GM12891 (cell line): ENCODE measurements at regions not wholly inside any gene's neighbourhood (a gene's known extent, or its start where the extent isn't known, plus 50 kb on each side); places are given as distances from the start of the nearest gene placed in this dataset.
"Not testable (repeated sequence)": the region's sequence is repeated elsewhere in the genome, so short reads cannot be mapped to it uniquely, and the experiment has no call there.

ENCODE experiments used
- DNase-seq: peaks from one replicate; pipeline ENCODE4 v3.0.0; 2011; ENCODE audit warnings: low spot score; ENCODE audit not compliant: insufficient read length
- FAIRE-seq: peaks from 2 replicates; lab custom pipeline; 2011; peaks lifted over from hg19 to GRCh38; lab: Jason Lieb, UNC
- PAX5 ChIP-seq: IDR thresholded peaks from 2 replicates; pipeline ENCODE4 v1.6.1; 2011; ENCODE audit warnings: low read length, moderate library complexity, mild to moderate bottlenecking; ENCODE audit not compliant: insufficient read depth, severe bottlenecking
- POLR2A ChIP-seq: IDR thresholded peaks from 2 replicates; pipeline ENCODE4 v1.6.1; 2011; ENCODE audit warnings: low read depth, low read length, control low read depth
- POLR2AphosphoS5 ChIP-seq: IDR thresholded peaks from 2 replicates; pipeline ENCODE4 v1.6.1; 2011; ENCODE audit warnings: low read depth, low read length, control low read depth
- POU2F2 ChIP-seq: IDR thresholded peaks from 2 replicates; pipeline ENCODE4 v1.6.1; 2011; ENCODE audit warnings: low read depth, mild to moderate bottlenecking, control low read depth, low read length, moderate library complexity
- SPI1 ChIP-seq: IDR thresholded peaks from 2 replicates; pipeline ENCODE4 v1.6.1; 2011; ENCODE audit warnings: low read depth, low read length, control low read depth
- TAF1 ChIP-seq: IDR thresholded peaks from 2 replicates; pipeline ENCODE4 v1.6.1; 2011; ENCODE audit warnings: low read depth, low read length, control low read depth

DNA sequence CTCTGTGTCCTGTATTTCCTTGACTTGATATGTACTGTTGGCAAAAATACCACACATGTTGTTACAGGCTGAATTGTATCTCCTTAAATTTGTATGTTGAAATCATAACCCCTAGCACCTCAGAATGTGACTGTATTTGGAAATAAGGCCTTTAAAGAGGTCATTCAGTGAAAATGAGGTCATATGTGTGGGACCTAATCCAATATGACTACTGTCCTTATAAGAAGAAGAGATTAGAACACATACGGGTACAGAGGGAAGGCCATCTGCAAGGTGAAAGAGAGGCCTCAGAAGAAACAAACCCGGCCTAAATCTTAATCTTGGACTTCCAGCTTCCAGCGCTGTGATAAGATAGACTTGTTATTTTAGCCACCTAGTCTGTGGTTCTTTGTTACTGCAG is 202.5 kb downstream of the NUFIP1 start:
- DNase-seq (no peak), FAIRE-seq (no peak)
- TF ChIP-seq POLR2A, result no peak
- TF ChIP-seq SPI1, result no peak
- TF ChIP-seq PAX5, result no peak
- no peak for TF ChIP-seq POLR2AphosphoS5
- TF ChIP-seq TAF1, result no peak
- no peak for TF ChIP-seq POU2F2

DNA sequence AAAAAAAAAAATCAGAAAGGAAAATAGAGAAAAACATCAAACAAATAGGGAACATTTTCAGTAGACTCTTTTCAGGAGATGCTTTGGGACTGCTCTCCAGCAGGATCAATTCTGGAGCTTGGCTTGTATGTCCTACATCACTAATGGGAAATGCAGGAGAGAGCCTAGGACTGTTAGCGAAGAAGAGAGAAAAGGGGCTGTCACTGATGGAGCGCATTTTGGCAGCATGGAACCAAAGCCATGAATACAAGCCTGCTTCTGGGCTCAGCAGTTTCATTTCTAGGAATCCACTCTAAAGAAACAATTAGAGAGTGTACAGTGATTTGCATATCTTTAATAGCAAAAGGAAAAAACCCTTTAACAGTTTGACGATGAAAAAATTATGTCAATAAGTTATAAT is 203.9 kb downstream of the NUFIP1 start:
- DNase-seq (no peak), FAIRE-seq (no peak)
- no peak for TF ChIP-seq POLR2AphosphoS5

DNA sequence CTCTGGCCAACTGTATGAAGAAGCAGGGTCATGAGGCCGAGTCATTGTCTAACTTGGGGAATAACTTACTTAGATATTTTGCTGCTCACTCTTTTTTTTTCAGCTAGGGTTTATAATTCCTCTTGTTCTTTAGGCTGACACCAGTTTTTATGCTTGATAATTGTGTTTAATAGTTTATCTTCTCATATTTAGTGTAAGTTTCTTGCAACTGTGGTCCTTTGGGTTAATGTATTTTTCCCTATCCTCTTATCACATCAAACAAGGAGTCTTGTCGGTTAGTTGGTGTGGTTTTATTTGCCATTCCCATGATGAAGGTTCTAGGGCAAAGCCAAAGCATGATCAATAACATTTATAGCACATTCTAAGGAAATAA is 204.6 kb downstream of the NUFIP1 start:
- no peak for TF ChIP-seq PAX5
- no peak for TF ChIP-seq TAF1
- TF ChIP-seq POLR2AphosphoS5, result no peak
- no peak for TF ChIP-seq POLR2A
- no peak for TF ChIP-seq POU2F2
- TF ChIP-seq SPI1, result no peak
- DNase-seq, result no peak
- FAIRE-seq, result no peak

DNA sequence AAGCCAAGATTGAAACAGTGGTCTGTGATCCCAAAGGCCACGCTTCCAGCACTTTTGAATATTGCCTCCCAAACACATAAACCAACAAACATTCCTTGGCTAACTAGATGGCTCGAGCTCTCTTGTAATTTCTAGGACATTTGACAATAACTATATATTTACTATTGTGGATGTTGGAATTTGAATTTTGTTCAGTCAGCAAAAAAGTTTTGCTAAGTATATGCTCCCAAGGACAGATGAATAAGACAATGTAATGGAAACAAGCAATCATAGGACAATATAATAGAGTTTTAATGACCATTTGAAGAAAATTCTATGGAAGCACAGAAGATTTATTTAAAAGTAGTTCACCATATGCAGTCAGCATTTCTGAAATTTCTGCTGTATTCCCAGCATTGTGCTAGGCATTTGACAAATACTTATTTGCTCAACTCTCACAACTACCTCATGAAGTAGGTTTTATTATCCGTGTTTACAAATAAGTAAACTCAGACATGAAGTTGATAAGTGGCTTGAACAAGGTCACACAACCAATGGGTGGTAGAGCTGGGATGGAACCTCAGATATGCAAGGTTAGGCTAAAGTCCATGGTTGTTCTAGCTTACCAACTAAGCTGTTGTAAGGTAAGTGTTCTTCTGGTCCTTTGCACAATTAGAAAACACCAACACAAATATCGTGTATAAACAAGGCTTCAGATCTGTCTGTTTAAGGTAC is 205.1 kb downstream of the NUFIP1 start:
- TF ChIP-seq PAX5 (no peak), POLR2A (no peak), POLR2AphosphoS5 (no peak), POU2F2 (no peak), SPI1 (no peak), TAF1 (no peak)

DNA sequence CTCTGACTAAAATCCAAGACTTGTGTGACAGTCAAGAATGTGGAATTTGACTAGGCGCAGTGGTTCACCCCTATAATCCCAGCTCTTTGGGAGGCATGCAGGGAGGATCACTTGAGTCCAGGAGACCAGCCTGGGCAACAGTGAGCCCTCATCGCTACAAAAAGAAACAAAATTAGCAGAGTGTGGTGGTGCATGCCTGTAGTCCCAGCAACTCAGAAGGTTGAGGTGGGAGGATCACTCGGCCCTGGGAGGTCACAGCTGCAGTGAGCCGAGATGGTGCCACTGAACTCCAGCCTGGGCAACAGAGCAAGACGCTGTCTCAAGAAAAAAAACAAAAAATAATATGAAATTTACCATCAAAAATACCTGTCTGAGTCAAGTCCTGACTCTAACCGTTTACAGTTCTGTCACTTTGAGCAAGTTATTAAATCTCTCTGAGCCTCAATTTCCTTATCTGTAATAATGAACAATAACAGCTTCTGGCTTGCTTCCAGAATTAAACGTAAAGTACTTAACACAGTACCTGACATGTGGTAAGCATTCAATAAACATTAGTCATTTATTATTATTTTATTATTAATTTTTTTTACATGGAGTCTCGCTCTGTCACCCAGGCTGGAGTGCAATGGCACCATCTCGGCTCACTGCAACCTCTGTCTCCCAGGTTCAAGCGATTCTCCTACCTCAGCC is 204.6 kb upstream of the TSC22D1 start:
- DNase-seq (no peak), FAIRE-seq (no peak)
- TF ChIP-seq SPI1 (no peak), POLR2AphosphoS5 (no peak), POLR2A (no peak), TAF1 (no peak), PAX5 (no peak), POU2F2 (no peak)

More for the DNA sequence above, 205.1 kb downstream of the NUFIP1 start:
- DNase-seq (no peak), FAIRE-seq (no peak)

DNA sequence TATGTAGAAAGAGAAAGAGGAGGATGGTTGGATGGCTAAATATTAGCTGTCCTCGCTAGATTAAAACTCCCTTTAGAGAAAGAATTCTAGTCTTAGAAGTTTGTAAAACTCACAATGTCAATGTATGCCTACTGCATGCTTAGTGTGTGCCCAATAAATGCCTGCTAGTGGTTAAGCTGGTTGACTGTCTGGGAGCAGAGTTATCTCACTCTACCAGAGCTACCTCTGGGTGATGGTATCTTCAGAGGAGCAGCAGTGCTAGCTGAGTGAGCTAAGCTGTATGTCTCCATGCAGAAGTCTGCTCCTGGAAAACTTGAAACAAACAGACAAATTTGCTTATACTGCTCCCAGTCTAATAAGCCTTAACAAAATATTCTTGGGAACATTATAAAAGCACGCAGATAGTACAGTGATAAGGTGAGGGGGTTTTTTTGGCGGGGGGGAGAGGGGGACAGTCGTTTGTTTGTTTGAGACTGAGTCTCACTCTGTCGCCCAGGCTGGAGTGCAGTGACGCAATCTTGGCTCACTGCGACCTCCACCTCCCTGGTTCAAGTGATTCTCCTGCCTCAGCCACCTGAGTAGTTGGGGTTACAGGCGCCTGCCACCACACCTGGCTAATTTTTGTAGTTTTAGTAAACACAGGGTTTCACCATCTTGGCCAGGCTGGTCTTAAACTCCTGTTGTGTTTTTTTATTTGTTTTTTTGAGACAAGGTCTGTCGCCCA is 202.8 kb upstream of the TSC22D1 start:
- TF ChIP-seq TAF1 (no peak), POLR2A (no peak), SPI1 (no peak), POLR2AphosphoS5 (no peak)
- FAIRE-seq, result no peak
- DNase-seq, result no peak

DNA sequence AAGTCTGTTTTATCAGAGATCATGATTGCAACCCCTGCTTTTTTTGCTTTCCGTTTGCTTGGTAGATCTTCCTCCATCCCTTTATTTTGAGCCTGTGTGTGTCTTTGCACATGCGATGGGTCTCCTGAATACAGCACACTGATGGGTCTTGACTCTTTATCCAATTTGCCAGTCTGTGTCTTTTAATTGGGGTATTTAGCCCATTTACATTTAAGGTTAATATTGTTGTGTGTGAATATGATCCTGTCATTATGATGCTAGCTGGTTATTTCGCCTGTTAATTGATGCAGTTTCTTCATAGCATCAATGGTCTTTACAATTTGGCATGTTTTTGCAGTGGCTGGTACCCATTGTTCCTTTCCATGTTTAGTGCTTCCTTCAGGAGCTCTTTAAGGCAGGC is 199.2 kb upstream of the TSC22D1 start:
- FAIRE-seq, DNase-seq: not testable (repeated sequence)

DNA sequence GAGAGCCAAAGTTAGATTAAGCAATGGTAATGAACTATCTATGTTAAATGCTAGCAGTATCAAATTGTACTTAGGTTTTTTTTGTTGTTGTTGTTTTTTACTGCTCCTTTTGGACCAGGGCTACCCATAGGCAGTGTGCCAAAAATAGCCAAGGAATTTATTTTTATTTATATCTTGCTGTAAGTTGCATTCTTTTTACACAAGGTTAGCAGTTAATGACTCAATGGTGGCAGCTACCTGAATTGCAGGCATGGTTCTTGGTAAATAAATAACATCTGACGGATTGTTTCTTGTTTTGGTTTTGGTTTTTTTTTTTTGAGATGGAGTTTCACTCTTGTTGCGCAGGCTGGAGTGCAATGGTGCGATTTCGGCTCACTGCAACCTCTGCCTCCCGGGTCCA is 194.8 kb upstream of the TSC22D1 start:
- no peak for TF ChIP-seq PAX5
- TF ChIP-seq POU2F2, result no peak
- no peak for TF ChIP-seq TAF1
- TF ChIP-seq POLR2AphosphoS5, result no peak
- TF ChIP-seq SPI1, result no peak
- TF ChIP-seq POLR2A, result no peak
- FAIRE-seq (no peak), DNase-seq (no peak)

DNA sequence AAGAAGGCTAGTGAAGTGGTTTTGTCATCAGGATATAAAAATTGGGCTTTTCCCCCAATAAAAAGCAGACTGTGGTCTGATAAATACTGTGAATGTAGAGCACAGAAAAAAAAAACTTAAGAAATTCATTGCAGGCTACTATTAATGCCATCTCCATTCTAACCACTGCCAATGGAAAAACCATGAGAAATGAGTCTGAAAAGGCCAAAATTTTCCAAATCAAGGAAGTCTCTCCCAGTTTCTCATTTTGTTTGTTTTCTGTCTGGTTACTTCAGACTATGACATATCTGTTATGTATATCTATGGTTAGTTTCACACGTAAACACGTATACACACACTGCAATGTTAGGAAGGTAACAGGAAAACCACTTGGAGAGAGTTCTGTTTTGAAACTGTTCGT is 193.6 kb upstream of the TSC22D1 start:
- DNase-seq (no peak), FAIRE-seq (no peak)
- TF ChIP-seq POLR2A (no peak), SPI1 (no peak), POU2F2 (no peak)

DNA sequence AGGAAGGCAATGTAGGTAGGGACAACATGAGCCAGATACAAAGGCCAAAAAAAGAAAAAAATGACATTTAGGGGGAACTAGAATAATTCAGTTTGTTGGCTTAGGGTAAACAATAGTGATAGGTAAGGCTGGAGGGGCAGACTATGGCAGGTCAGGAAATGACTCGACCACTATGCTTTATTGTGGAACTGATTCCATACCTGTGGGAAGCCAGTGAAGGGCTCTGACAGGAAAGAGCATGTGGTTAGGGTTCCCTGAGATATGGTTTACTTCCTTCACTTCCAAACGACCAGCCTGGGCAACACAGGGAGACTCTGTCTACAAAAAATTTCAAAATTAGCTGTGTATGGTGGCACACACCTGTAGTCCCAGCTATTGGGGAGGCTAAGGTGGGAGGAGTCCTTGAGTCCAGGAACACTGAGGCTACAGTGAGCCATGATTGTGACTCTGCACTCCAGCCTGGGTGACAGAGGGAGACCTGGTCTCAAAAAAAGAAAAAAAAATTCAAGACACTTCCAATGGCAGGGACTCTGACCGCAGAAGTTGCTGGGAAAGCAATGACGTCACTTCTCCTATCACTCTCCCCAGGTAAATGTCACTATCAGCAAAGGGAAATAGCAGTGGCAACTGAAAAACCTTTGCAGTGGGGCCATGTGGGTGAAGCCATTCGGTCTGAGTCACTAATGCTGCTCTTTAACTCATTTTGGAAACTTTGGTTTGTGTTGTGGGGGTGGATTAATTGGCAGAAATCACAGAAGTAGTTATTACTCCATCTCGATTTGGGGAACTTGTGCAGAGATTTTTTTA is 192.8 kb upstream of the TSC22D1 start:
- TF ChIP-seq POLR2A, result no peak
- no peak for TF ChIP-seq TAF1
- TF ChIP-seq POU2F2, result no peak
- no peak for TF ChIP-seq POLR2AphosphoS5
- TF ChIP-seq SPI1, result no peak
- TF ChIP-seq PAX5, result no peak
- DNase-seq (no peak), FAIRE-seq (no peak)
